GM21390 (cell line): ENCODE measurements at regions not wholly inside any gene's neighbourhood (a gene's known extent, or its start where the extent isn't known, plus 50 kb on each side); places are given as distances from the start of the nearest gene placed in this dataset.
"Not testable (repeated sequence)": the region's sequence is repeated elsewhere in the genome, so short reads cannot be mapped to it uniquely, and the experiment has no call there.

ENCODE experiments used
- ATAC-seq: cut with Tn5 transposase; IDR thresholded peaks from one replicate; pipeline ENCODE4 v1.9.1; 2021; ENCODE audit not compliant: unreplicated experiment

DNA sequence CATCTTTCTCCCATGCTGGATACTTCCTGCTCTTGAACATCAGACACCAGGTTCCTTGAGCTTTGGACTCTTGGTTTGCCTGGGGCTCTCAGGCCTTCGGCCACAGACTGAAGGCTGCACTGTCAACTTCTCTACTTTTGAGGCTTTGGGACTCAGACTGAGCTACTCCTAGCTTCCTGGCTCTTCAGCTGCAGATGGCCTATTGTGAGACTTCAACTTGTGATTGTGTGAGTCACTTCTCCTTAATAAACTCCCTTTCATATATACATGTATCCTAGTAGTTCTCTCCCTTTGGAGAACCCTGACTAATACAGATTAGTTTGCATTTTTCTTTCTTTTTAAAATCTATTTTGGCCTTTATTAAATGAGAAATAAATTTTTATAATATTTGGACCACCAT, 276.2 kb upstream of the SEMA3C start:
- ATAC-seq: no peak

DNA sequence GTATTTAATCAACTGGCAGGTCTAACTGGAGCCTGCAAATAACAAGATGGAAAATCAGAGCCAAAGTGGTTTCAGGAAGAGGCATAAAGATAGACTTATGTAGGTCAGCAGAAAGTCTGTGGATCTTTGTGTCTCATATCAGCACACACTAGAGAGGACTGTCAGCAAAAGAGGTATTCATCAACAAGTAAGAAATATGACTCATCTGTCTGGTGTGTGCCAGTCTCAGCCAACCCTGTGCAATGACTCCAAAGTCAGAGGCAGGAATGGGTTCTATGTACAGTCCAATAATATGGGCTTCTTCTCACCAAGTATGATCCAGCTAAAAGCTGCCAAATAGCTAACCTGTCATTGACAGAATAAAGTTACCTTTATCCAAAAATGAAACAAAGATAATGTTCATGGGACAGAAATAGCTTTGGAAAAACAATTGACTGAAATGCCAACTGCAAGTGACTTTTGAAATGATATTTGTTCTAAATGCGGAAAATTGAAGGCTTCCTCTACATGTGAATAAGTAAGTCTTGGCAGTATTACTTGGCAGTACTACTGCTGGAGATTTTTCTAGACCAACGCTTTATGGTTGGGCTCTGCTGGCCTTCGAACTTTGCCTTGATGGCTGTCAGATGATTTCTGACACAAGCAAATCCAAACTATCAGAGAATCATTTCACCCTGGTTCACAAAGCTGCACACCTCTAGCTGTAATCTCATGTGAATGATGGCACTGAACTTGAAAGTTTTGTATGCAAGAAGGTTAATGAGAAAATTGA, 272.3 kb upstream of the SEMA3C start:
- no peak for ATAC-seq

DNA sequence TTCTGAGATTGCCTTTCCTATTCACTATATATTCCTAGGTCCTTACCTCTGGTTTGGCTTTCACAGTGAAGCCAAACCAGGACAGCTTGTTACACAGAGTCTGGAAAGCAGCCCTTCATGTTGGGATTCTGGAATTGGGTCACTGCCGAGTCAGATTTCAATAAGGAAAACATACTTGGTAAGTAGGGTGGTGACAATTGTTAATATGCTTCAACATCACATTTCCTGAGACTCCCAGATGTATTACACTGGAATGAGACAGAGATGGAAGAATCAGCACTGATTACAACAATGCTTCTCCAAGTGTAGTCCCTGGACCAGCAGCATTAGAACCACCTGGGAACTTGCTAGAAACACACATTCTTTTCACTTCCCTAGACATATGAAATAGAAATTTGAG, 268.9 kb upstream of the SEMA3C start:
- no peak for ATAC-seq

DNA sequence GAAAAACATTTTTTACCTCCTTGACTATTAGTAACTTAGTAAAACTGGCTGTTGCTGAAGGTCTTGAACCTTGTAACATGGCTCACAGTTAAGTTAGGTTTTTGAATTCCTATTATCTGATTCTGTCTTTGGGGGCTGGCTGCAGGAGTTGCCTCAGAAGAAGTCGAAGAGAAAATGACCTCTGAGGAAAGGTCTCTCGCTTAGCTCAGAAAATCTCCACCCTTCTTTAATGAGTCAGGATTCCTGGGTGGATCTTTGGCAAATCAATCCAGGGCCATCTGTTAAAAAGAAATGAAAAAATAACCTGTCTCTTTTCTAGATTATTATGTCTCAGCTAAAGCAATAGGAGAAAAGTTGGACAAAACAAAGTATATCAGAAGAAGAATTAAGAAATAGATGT, 267.8 kb upstream of the SEMA3C start:
- ATAC-seq: no peak

DNA sequence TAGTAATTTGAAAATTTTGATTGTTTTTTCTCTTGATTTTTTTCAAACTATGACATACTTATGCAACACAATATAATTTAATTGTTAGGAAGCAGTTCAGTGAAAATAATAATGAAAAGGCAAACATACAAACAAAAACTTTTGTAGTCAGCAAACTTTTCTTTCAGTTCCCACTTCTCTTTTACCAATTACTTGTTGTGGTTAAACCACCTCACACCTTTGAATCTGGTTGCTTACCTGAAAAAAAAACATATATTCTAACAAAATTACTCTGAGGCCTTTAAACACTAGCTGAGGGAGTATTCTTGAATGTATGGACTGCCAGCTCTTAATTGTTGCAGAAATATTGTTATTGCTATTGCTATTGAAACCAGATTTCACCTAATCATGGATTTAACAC, 266.2 kb upstream of the SEMA3C start:
- no peak for ATAC-seq

DNA sequence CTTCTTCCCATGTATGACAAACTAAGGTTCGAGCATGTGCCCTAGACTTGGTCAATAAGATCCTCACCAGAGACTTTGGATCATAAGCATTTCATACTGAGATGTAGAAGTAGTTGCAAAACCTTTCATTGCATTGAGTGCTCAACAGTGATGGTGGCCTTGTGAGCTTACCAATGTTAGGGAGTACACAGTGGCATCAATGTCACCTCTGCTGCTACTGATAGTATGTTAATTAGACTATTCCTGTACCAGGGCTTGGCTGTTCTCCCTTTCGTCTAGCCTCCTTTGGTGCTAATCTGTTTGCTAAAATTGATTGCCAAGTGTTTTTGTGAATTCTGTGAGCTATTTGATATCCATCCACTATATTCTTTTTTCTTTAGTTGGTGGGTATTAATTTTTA, 264.5 kb upstream of the SEMA3C start:
- ATAC-seq: no peak

DNA sequence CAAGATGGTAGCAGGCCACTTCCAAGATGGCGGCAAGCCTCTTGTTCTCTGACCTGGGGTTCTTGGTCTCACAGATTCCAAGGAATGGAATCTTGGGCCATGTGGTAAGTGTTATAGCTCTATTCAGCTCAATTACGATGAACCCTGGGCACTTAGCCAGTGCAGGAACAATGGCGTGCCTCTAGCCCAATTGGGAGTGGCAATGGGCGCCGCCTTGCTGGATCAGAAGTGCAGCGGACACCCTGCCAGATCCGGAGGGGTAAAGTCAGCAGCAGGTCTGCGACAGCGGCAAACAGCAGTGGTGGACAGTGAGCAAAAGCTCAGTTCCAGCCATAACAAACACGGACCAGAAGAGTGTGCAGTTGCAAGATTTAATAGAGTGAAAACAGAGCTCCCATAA, 263.2 kb upstream of the SEMA3C start:
- not testable (repeated sequence) for ATAC-seq

DNA sequence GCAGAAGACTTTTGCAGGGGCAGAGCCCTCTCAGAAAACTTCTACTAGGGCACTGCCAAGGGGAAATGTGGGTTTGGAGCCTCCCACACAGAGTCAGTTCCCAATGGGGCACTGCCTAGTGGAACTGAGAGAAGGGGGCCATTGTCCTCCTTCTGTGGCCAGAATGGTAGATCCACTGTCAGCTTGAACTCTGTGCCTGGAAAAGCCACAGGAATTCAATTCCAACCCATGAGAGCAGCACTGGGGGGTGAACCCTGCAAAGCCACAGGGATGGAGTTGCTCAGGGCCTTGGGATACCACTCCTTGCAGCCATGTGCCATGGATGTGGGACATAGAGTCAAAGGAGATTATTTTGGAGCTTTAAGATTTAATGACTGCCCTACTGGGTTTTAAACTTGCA, 262.2 kb upstream of the SEMA3C start:
- no peak for ATAC-seq

DNA sequence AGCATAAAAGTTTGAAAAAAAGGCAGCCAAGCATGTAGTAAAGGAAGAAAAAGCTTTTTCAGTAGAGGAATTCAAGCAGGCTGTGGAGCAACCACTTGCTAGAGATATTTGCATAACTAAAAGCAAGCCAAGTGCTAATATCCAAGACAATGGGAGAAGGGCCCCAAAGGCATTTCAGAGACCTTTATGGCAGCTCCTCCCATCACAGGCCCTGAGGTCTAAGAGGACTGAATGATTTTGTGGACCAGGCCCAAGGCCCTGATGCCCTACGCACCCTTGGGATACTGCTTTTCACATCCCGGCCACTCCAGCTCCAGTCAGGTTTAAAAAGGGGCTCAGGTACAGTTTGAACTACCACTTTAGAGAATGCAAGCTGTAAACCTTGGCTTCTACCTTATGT, 261.7 kb upstream of the SEMA3C start:
- ATAC-seq: no peak

DNA sequence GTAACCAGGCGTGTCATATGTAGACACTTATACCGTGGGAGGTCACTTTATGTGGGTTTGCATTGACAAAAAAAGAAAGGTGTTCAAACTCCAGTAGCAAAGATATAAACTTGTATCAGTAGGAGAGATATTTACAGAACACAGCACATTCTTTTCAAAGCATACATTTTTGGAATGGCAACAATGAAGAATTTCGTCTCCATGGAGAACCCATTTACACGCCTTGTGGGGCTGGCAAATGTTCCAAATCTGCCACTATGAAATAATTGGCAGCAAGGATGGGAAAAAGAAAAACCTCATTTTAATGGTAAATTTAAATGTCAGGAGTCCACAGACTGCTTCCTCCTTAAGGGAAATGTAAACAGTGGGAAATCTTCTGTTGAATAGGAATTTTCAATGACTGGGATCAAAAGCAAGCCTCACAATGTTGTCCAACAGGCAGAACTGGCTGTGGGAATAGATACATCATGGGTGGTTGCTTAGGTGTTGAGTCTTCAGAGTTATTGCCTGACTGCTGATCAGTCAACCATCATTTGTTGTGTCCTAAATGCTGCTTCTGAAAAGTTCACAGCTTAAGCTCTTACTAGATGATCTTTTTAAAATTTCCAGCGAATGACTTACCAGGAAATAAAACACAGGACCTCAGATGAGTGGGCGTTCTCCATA, 256.6 kb upstream of the SEMA3C start:
- no peak for ATAC-seq

DNA sequence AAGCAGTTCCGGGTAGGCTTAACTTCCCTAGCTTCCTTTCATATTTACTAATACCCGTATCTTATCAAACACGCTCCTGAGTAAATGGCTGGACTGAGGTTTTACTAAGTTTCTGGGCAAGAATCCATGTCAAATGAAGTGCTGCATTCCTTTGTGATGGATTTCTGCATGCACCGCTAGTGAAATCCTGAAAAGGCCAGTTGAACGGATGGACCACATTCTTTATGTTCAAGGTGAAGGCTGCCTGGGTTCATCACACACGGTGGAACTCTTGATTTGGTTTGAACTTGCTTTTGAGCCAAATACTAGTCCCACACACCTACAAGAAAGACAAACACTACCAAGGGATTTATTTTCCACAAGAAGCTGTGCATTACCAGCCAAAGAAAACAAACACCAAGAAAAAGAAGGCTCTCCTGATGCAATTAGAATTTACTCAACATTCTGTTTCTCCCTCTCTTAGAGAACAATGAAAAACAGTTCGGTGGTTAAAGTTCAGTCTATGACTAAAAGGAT, 255.0 kb upstream of the SEMA3C start:
- no peak for ATAC-seq

DNA sequence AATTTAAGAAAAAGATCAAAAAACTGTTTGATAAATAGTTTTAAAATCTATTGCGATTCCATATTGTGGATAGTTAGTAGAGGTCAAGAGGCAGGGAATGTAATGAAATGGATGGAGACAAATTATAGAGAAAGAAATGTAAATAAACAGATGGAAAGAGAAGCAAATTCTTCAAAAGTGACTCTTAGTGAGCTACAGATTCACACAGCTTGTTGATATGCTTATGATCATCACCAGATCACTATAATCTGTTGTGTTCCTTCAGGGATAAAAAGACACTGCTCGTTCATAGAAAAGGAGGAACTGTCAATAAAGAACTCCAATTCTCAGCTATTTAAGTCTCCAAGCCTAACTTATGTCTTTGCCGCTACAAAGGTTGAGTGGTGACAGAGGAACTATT, 251.4 kb upstream of the SEMA3C start:
- no peak for ATAC-seq

DNA sequence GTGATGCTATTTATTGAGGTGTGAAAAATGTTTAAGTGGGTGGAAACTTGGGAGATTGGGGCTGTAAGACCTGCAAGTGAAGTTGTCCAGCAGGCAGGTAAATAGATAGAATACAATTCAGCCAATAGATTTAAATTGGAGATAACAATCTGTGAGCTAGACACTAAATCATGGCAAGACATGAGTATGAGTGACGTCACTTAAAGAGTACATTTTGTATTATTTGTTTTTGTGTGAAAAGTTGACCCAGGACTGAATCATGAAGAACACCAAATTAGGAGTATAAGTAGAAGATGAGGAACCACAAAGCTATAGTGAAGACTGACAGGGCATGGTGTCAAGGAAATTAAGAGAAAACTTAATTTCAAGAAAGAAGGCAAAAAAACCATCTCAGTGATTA, 249.1 kb upstream of the SEMA3C start:
- ATAC-seq: no peak

DNA sequence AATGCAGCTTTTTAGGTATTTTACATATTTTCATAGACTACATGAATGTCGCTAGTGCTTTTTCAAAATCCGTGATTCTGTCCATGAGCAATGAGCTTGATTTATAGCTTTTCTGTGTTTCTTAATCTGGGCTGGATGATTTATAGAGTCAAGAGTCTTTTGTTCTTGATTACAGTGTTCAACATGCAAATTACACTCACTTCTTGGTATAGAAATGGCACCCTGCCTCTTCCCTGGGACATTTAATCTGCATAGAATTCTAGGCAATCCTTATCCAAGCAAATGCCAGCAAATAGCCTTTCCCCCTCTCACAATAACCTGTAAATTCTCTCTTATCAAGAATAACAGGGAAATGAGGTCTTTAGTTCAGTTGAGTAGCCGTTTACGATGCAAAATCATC, 246.2 kb upstream of the SEMA3C start:
- no peak for ATAC-seq

DNA sequence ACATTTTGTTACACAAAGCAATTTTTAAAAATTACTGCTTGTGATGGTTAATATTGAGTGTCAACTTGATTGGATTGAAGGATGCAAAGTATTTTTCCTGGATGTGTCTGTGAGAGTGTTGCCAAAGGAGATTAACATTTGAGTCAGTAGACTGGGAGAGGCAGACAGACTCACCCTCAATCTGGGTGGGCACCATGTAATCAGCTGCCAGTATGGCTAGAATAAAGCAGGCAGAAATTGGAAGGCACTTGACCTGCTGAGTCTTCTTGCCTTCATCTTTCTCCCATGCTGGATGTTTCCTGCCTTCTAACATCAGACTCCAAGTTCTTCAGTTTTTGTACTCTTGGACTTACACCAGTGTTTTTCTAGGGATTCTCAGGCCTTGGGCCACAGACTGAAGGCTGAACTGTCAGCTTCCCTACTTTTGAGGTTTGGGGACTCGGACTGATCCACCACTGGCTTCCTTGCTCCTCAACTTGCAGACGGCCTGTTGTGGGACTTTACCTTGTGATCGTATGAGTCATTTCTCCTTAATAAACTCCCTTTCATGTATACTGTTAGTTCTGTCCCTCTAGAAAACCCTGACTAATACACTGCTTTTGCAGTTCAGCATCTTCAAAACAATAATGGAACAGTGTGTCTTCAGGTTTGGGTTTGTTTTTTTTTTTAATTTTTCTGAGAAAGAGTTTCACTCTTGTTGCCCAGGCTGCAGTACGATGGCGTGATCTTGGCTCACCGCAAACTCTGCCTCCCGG, 244.1 kb upstream of the SEMA3C start:
- no peak for ATAC-seq

DNA sequence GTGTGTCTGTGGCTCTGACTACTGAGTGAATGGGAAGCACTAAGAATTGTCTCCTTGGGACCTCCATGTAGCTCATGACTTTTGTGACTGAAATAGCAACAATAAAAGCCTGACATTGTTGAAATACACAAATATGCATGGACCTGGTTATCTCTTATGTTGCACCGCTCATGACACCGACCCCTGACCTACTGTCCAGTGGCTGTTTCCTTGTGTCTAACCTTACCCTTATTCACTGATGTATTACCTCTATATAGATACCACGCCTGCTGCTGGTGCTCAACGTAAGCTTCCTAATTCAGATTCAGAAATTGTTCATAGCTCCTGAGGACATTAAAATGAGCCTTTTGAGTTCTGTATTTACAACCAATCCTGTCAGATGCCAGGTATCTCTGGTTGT, 243.4 kb upstream of the SEMA3C start:
- ATAC-seq: no peak

DNA sequence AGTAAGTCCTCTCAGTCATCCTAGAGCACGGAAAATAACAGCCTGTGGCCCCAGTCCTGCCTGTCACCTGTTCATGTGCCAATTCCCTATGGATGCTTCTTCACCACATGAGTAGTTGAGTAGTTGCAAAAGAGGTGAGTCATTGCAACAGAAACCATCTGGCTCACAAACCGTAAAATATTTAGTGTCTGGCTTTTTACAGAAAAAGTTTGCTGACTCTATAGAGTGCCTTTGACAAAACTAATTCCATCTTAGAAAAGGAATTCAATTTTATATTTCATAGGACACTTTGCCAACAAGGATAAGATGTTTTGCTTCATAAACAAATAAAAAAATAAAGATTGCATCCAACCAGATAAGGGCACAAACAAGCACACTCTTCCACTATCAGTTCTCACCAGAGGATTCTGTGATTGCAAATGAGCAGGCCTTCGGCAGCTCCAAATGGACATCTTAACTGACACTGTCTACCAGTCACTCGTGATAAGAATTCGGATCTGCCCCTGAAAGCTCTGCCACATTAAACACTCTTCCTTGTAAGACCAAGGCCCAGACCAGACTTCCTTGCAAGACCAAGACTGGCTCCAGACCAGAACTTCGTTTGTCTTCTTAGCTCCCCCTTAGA, 242.7 kb upstream of the SEMA3C start:
- no peak for ATAC-seq

DNA sequence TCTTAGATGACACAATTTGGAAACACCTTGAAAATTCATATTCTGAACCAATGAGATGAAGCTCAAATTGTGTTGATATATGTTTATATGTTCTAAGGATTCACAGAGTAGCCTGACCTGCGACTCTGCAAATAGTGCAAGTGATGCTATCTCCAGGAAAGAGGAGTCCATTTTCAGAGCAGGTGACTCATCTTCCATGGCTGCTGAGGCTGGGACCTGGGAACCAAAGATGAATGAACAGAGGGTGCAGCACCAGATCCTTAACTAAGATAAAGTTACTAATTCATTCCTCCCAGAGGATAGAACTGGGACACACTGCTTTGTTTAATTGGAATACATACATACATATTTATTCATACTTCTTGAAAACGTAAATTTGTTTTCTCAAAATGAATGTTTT, 240.6 kb upstream of the SEMA3C start:
- no peak for ATAC-seq

DNA sequence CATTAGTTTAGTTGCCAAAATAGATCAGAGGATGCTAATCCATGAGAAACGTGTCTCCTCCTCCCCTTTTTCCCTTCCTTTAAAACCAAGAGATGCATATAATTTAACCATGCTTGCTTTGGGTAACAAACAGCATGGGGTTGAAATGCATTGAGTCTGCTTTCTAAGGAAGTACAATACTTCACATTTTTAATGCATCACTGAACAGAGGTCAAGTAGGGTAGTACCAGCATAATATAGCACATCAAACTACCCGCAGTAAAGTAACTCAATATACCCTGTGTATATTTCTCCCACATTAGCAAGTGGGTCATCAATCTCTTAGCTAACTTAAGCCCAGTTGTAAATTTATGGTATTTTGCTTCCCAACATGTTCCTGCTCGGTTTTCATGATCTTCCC, 239.3 kb upstream of the SEMA3C start:
- ATAC-seq: no peak

DNA sequence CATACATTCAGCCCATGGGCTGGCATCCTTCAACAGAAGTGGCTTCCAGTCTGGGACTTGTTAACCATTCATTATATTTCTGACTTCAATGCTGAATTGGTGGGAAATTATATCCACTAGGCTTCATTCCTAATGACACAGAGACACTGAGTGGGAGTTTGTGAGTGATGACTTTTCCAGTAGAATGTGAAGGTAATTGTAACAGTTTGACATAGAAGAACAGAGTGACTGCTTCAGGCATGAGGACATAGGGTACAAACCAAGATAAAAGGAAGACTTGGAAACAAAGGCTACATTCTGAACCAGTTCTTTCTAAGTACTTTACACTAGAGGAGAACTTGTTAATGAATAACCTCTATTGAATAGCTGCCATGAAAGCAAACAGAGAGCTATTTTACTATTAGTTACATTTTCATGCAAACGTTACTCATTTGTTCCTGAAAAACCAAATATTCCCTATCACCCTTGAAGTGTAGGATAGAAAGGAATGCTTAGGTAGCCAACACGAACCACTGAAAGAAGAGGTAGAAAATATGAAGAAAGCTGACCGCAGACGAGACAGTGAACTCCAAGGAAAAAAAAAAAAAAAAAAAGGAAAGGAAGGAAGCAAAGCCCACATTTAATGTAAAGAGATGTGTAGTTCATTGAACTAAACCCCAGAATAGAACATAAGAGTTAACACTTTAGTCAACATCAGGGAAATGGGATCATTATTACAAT, 237.0 kb upstream of the SEMA3C start:
- no peak for ATAC-seq

DNA sequence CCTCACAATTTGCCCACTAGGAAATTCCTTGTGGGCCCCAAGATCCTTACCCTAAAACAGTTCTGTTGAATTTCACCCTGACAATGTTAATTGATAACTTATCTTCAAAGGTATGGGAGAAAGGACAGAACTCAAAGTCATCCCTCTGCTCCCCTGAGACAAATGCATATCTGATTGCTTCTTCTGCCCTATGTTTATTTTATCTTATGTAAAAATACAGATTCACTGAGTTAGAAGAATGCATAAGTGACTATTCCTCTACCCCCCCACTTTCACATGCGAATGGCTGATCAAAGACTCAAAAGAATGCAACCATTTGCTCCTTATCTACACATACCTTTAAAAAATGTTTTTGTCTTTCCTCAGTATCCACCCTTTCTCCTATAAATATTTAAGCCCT, 235.7 kb upstream of the SEMA3C start:
- ATAC-seq: no peak
